ENCODE measurements at regions not wholly inside any gene's neighbourhood (a gene's known extent, or its start where the extent isn't known, plus 50 kb on each side); places are given as distances from the start of the nearest gene placed in this dataset.

- TF ChIP-seq CTCF (IDR thresholded peaks at IDR 0.05 in 2 of 3, conservative IDR thresholded peaks at IDR 0.05 in 1 of 3; ENCODE audit: borderline replicate concordance in 1 of 3, insufficient read depth in 1 of 3, low read depth in 2 of 3, low read length in 2 of 3) (no peak), CEBPB (IDR thresholded peaks at IDR 0.05; ENCODE audit: low read depth) (no peak)
Observed at GRCh38 chr20:4571759-4572531, 114.3 kb upstream of the PRNP start (continued).

GRCh38 chr20:4569865-4570264, 116.4 kb upstream of the PRNP start:
- intact Hi-C loops (cut with micrococcal nuclease): no loop called here
- ChIA-PET CTCF (no interaction called here), POLR2A (no interaction called here), RAD21 (ENCODE audit: low non-redundant PET in 1 of 2, low total read pairs in 2 of 2, uncharacterized antibody in 2 of 2, unreplicated experiment in 2 of 2) (no interaction called here)
- no peaks in the 10 kb centered on the region for H4K20me1 ChIP-seq (ENCODE audit: insufficient read depth)
- H3K36me3 ChIP-seq (ENCODE audit: control insufficient read depth in 1 of 2, insufficient read depth in 2 of 2, low read length in 2 of 2): no peaks in the 10 kb centered on the region
- BruUV-seq (replicated peaks): no TSS peak
- no peaks in the 10 kb centered on the region for H3K9me2 ChIP-seq (ENCODE audit: insufficient read depth)
- H3K27ac ChIP-seq (ENCODE audit: low read depth, low read length): no peak overlapping the region
- no peak for ATAC-seq
- no peaks in the 10 kb centered on the region for H3K9me3 ChIP-seq (ENCODE audit: control insufficient read depth in 1 of 2, insufficient read depth in 1 of 2, low read depth in 1 of 2, low read length in 2 of 2)
- no peak overlapping the region for H3K4me3 ChIP-seq (replicated peaks in 1 of 2; ENCODE audit: low read depth in 1 of 2, low read length in 2 of 2)
- no peaks in the 10 kb centered on the region for H3K27me3 ChIP-seq (ENCODE audit: insufficient read depth, low read length)
- no peak overlapping the region for H2AFZ ChIP-seq (ENCODE audit: low read depth, low read length, poor library complexity, severe bottlenecking)
- no peak overlapping the region for H3K9ac ChIP-seq (ENCODE audit: low read length)
- DNase-seq (ENCODE audit: low read depth, low spot score): no peak
- no peaks in the 10 kb centered on the region for H3K79me2 ChIP-seq (ENCODE audit: insufficient read depth, low read length)
- no peaks in the 10 kb centered on the region for H3K4me1 ChIP-seq (ENCODE audit: control insufficient read depth in 1 of 2, insufficient read depth in 2 of 2, low read length in 2 of 2)
- H3K4me2 ChIP-seq (ENCODE audit: low read length): no peak overlapping the region
- TF ChIP-seq ZBTB33 (IDR thresholded peaks at IDR 0.05; ENCODE audit: extremely low read depth, insufficient replicate concordance, low read length) (no peak), SIN3A (IDR thresholded peaks at IDR 0.05; ENCODE audit: low read depth) (no peak), MAX (IDR thresholded peaks at IDR 0.05) (no peak), POLR2A (IDR thresholded peaks at IDR 0.05; ENCODE audit: borderline replicate concordance, extremely low read depth, insufficient read depth, insufficient read length) (no peak), EGR1 (IDR thresholded peaks at IDR 0.05; ENCODE audit: low read depth) (no peak), CTCF (IDR thresholded peaks at IDR 0.05 in 2 of 3, conservative IDR thresholded peaks at IDR 0.05 in 1 of 3; ENCODE audit: borderline replicate concordance in 1 of 3, insufficient read depth in 1 of 3, low read depth in 2 of 3, low read length in 2 of 3) (no peak), SRF (IDR thresholded peaks at IDR 0.05; ENCODE audit: low read depth) (no peak), CEBPB (IDR thresholded peaks at IDR 0.05; ENCODE audit: low read depth) (no peak), EZH2phosphoT487 (IDR thresholded peaks at IDR 0.05; ENCODE audit: borderline replicate concordance) (no peak), TCF7L2 (IDR thresholded peaks at IDR 0.05; ENCODE audit: borderline replicate concordance, extremely low read depth, insufficient read depth, insufficient read length) (no peak), JUND (IDR thresholded peaks at IDR 0.05) (no peak), CBX3 (IDR thresholded peaks at IDR 0.05; ENCODE audit: low read depth) (no peak), POLR2AphosphoS5 (IDR thresholded peaks at IDR 0.05; ENCODE audit: low read depth, low read length) (no peak), YY1 (IDR thresholded peaks at IDR 0.05; ENCODE audit: extremely low read depth, insufficient replicate concordance, low read depth, low read length) (no peak), RAD21 (IDR thresholded peaks at IDR 0.05; ENCODE audit: low read depth) (no peak), ELF1 (IDR thresholded peaks at IDR 0.05; ENCODE audit: borderline replicate concordance, low read depth) (no peak), ZNF274 (IDR thresholded peaks at IDR 0.05; ENCODE audit: low read depth, low read length) (no peak), ZFX (IDR thresholded peaks at IDR 0.05) (no peak)
